BJ (cell line): ENCODE measurements at regions not wholly inside any gene's neighbourhood (a gene's known extent, or its start where the extent isn't known, plus 50 kb on each side); places are given as distances from the start of the nearest gene placed in this dataset.

ENCODE experiments used
- CTCF ChIA-PET: fragments of 350-600 bp; formaldehyde crosslinking; extraction: SDS; loops from one replicate; lab custom pipeline; 2021; ENCODE audit warnings: antibody characterized with exemption, inconsistent platforms; lab: Yijun Ruan, JAX
- POLR2A ChIA-PET: fragments of 300-600 bp; sonication (Branson Sonifier 250); formaldehyde crosslinking; extraction: SDS; loops from one replicate; lab custom pipeline; 2021; ENCODE audit warnings: antibody characterized with exemption; lab: Charles Lee
- DNase-seq: peaks from one replicate; pipeline ENCODE4 v3.0.0-alpha.2; 2011; ENCODE audit warnings: low read depth
- H3K27me3 ChIP-seq: 2 replicates; pipeline ENCODE4 v1.6.0; 2011; ENCODE audit warnings: low read length; ENCODE audit not compliant: control insufficient read depth, insufficient read depth
- H3K36me3 ChIP-seq: 2 replicates; pipeline ENCODE4 v1.5.1; 2011; ENCODE audit warnings: low read length; ENCODE audit not compliant: control insufficient read depth, insufficient read depth
- H3K4me3 ChIP-seq: 2 replicates; pipeline ENCODE4 v1.5.1; 2011; ENCODE audit warnings: low read depth, mild to moderate bottlenecking, control low read depth, low read length
- TF ChIP-seq, protein P1 (sequence below): IDR thresholded peaks from 2 replicates; pipeline ENCODE4 v1.5.1; 2011; ENCODE audit warnings: low read depth, mild to moderate bottlenecking, control low read depth, inconsistent platforms, low read length, moderate library complexity; ENCODE audit not compliant: insufficient read depth

DNA sequence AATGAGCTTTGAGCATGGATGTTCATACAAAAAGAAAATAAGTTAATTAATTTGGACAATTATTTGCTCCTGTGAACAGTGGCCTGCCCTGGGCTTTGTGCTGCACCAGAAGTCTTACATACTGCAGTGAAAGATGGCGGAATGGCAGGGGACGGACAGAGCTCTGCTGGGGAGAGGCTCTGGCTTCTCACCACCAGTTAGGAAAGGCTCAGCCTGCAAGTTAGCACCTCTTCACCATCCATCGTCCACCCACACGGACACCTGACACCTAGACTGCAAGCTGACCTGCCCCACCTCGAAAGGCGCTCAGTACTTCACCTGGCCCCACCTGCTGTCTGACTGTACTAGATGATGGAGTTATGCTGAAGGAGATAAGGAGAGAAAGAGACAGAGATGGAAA is 203.9 kb upstream of the IRS2 start:
- CTCF ChIA-PET: no interaction called here
- TF ChIP-seq, protein P1, sequence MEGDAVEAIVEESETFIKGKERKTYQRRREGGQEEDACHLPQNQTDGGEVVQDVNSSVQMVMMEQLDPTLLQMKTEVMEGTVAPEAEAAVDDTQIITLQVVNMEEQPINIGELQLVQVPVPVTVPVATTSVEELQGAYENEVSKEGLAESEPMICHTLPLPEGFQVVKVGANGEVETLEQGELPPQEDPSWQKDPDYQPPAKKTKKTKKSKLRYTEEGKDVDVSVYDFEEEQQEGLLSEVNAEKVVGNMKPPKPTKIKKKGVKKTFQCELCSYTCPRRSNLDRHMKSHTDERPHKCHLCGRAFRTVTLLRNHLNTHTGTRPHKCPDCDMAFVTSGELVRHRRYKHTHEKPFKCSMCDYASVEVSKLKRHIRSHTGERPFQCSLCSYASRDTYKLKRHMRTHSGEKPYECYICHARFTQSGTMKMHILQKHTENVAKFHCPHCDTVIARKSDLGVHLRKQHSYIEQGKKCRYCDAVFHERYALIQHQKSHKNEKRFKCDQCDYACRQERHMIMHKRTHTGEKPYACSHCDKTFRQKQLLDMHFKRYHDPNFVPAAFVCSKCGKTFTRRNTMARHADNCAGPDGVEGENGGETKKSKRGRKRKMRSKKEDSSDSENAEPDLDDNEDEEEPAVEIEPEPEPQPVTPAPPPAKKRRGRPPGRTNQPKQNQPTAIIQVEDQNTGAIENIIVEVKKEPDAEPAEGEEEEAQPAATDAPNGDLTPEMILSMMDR: no peak
- Histone ChIP-seq H3K27me3 (no peaks in the 10 kb centered on the region), H3K4me3 (no peak overlapping the region), H3K36me3 (no peaks in the 10 kb centered on the region)
- POLR2A ChIA-PET: no interaction called here
- DNase-seq: no peak

DNA sequence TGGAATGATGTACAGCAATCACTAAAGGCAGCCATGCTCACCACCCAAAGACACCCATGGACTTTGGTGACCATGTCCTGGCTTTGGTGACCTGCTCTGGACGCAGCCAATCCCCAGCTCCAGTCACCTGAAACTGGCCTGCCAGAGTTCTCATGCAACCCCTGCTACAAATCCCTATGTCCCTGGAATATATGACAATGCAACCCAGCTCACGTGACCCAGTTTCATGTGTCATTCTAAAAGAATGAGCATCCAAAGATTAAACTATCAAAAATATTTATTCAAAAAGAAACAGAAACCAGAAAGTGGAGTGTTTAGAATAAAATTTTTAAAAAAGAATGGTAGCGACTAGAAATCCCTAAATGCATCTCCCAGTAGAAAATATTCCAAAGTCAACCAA is 203.3 kb upstream of the IRS2 start:
- DNase-seq: no peak
- CTCF ChIA-PET: interaction anchor here (0.6 kb wide), 1 partner anchor 24 kb away, joined by 3 read pairs; no protein-coding TSS in a partner anchor
- no peaks in the 10 kb centered on the region for H3K27me3 ChIP-seq
- no peak overlapping the region for H3K4me3 ChIP-seq
- TF ChIP-seq, protein P1: no peak
- no peaks in the 10 kb centered on the region for H3K36me3 ChIP-seq
- POLR2A ChIA-PET: no interaction called here

GRCh38 chr13:109989155-109989554 is 202.8 kb upstream of the IRS2 start:
- ChIA-PET POLR2A (no interaction called here), CTCF (interaction anchor here (0.6 kb wide), 1 partner anchor 23 kb away, joined by 3 read pairs; no protein-coding TSS in a partner anchor)
- no peaks in the 10 kb centered on the region for H3K36me3 ChIP-seq
- DNase-seq: no peak
- TF ChIP-seq, protein P1: no peak
- H3K27me3 ChIP-seq: no peaks in the 10 kb centered on the region
- H3K4me3 ChIP-seq: no peak overlapping the region

- no peaks in the 10 kb centered on the region for H3K36me3 ChIP-seq
- no peaks in the 10 kb centered on the region for H3K27me3 ChIP-seq
- no peak overlapping the region for H3K4me3 ChIP-seq
- POLR2A ChIA-PET: no interaction called here
- DNase-seq: no peak
- TF ChIP-seq, protein P1: no peak
- CTCF ChIA-PET: interaction anchor here (1.2 kb wide), 1 partner anchor 123 kb away, joined by 3 read pairs; no protein-coding TSS in a partner anchor
Measured at GRCh38 chr13:109986851-109987250, 200.5 kb upstream of the IRS2 start.

DNA sequence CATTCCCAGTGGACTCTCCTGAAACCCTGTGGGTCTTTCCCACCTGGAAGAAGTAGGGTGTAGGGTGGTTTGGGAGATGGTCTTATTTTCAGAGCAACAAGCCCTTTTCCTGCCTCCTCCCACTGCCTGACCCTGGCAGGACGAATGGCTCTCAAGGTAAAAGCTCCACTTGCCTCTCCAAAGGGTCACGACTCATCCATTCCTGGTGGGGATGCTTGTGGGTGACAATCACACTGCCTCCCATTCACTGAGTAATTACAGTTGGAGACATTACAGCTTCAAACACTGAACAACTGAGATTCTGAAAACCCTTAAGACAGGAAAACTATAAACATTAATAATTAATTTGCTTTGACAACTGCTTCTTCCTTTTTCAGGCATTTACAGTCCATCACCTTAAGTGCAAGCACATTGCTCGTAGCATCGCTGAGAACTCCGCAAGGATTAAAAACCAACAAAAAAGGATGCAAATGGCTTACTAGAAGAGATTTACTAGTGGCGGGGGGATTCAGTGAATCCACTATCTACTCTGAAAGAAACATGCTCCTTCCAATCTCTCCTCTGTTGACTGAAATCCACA is 199.6 kb upstream of the IRS2 start:
- ChIA-PET POLR2A (interaction anchor here (1.2 kb wide), 1 partner anchor 15 kb away, joined by 4 read pairs; no protein-coding TSS in a partner anchor), CTCF (interaction anchor here (1.2 kb wide), 1 partner anchor 124 kb away, joined by 3 read pairs; no protein-coding TSS in a partner anchor)
- no peak for DNase-seq

More for the DNA sequence above, 199.6 kb upstream of the IRS2 start:
- no peaks in the 10 kb centered on the region for H3K27me3 ChIP-seq
- H3K4me3 ChIP-seq: no peak overlapping the region
- H3K36me3 ChIP-seq: no peaks in the 10 kb centered on the region
- TF ChIP-seq, protein P1: no peak
